Liver (tissue), 8 donors: ENCODE measurements at regions not wholly inside any gene's neighbourhood (a gene's known extent, or its start where the extent isn't known, plus 50 kb on each side); places are given as distances from the start of the nearest gene placed in this dataset.

Source experiments
- DNase-seq: peaks from one replicate; pipeline ENCODE4 v3.0.0-alpha.2; 2017; ENCODE audit warnings: low spot score
- H3K27ac ChIP-seq, 2 donors: one replicate each; pipeline ENCODE4 v1.7.0; 2013; ENCODE audit warnings: inconsistent platforms in 2 of 2, low read length in 2 of 2, control low read depth in 1 of 2, low read depth in 1 of 2, mild to moderate bottlenecking in 1 of 2
- H3K27me3 ChIP-seq, 4 donors: one replicate each; pipeline versions ENCODE4 v1.6.1 to v1.7.0; 2013; ENCODE audit warnings: low read length in 3 of 4, inconsistent platforms in 1 of 4, mild to moderate bottlenecking in 1 of 4, moderate library complexity in 1 of 4; ENCODE audit not compliant: control insufficient read depth in 4 of 4, insufficient read depth in 4 of 4
- H3K36me3 ChIP-seq, 4 donors: one replicate each; pipeline versions ENCODE4 v1.6.1 to v1.7.0; 2013; ENCODE audit warnings: low read length in 3 of 4, mild to moderate bottlenecking in 3 of 4, low read depth in 1 of 4, moderate library complexity in 1 of 4; ENCODE audit not compliant: control insufficient read depth in 4 of 4, insufficient read depth in 3 of 4
- H3K4me1 ChIP-seq, 4 donors: one replicate each; pipeline versions ENCODE4 v1.6.1 to v1.7.0; 2013; ENCODE audit warnings: low read length in 3 of 4, mild to moderate bottlenecking in 3 of 4, moderate library complexity in 1 of 4; ENCODE audit not compliant: control insufficient read depth in 4 of 4, insufficient read depth in 4 of 4
- H3K4me3 ChIP-seq, 3 donors: one replicate each; pipeline versions ENCODE4 v1.6.1 to v1.7.0; 2013; ENCODE audit warnings: low read length in 3 of 3, control low read depth in 1 of 3, low read depth in 1 of 3, mild to moderate bottlenecking in 1 of 3
- H3K9ac ChIP-seq, 2 donors: one replicate each; pipeline ENCODE4 v1.7.0; 2013; ENCODE audit warnings: low read length in 2 of 2, mild to moderate bottlenecking in 2 of 2, moderate library complexity in 2 of 2, control low read depth in 1 of 2, low read depth in 1 of 2
- H3K9me3 ChIP-seq, 4 donors: one replicate each; pipeline versions ENCODE4 v1.6.1 to v1.7.0; 2013; ENCODE audit warnings: low read length in 3 of 4; ENCODE audit not compliant: control insufficient read depth in 4 of 4
- EGR1 ChIP-seq, 2 donors: IDR thresholded peaks; 2 replicates each; pipeline ENCODE4 v1.6.1; 2016 to 2018; ENCODE audit warnings: antibody characterized with exemption in 2 of 2, low read depth in 2 of 2
- FOXA1 ChIP-seq: IDR thresholded peaks from 2 replicates; pipeline ENCODE4 v1.6.1; 2016; ENCODE audit warnings: antibody characterized with exemption
- FOXA2 ChIP-seq: IDR thresholded peaks from 2 replicates; pipeline ENCODE4 v1.6.1; 2016; ENCODE audit warnings: antibody characterized with exemption
- GABPA ChIP-seq, 2 donors: IDR thresholded peaks in 1 of 2; conservative IDR thresholded peaks in 1 of 2; 2 replicates each; pipeline ENCODE4 v1.6.1; 2016; ENCODE audit warnings: antibody characterized with exemption in 2 of 2, mild to moderate bottlenecking in 1 of 2, moderate library complexity in 1 of 2
- HNF4A ChIP-seq, 2 donors: conservative IDR thresholded peaks; 2 replicates each; pipeline ENCODE4 v1.6.1; 2016; ENCODE audit warnings: antibody characterized with exemption in 2 of 2, mild to moderate bottlenecking in 2 of 2
- HNF4G ChIP-seq: IDR thresholded peaks from 2 replicates; pipeline ENCODE4 v1.6.1; 2016; ENCODE audit warnings: antibody characterized with exemption
- JUND ChIP-seq, 2 donors: IDR thresholded peaks; 2 replicates each; pipeline ENCODE4 v1.6.1; 2016; ENCODE audit warnings: antibody characterized with exemption in 2 of 2
- NR2F2 ChIP-seq: IDR thresholded peaks from 2 replicates; pipeline ENCODE4 v1.6.1; 2016; ENCODE audit warnings: antibody characterized with exemption
- RAD21 ChIP-seq, 2 donors: IDR thresholded peaks; 2 replicates each; pipeline ENCODE4 v1.6.1; 2016; ENCODE audit warnings: antibody characterized with exemption in 2 of 2, mild to moderate bottlenecking in 2 of 2
- SP1 ChIP-seq: IDR thresholded peaks from 2 replicates; pipeline ENCODE4 v1.6.1; 2018; ENCODE audit warnings: antibody characterized with exemption, mild to moderate bottlenecking
- TAF1 ChIP-seq: conservative IDR thresholded peaks from 2 replicates; pipeline ENCODE4 v1.6.1; 2016; ENCODE audit warnings: antibody characterized with exemption, mild to moderate bottlenecking
- YY1 ChIP-seq: IDR thresholded peaks from 2 replicates; pipeline ENCODE4 v1.6.1; 2016; ENCODE audit warnings: antibody characterized with exemption, mild to moderate bottlenecking
- WGBS: extraction: QIAGEN DNeasy Blood & Tissue Kit; methylation state at CpG from one replicate; pipeline ENCODE4 v1.1.7; 2013; 5-methylcytosine and 5-hydroxymethylcytosine counted together
- TF ChIP-seq, protein P1 (sequence below): IDR thresholded peaks from 2 replicates; pipeline ENCODE4 v1.6.1; 2016; ENCODE audit warnings: antibody characterized with exemption, mild to moderate bottlenecking
- TF ChIP-seq, protein P2 (sequence below): IDR thresholded peaks from 2 replicates; pipeline ENCODE4 v1.6.1; 2016; ENCODE audit warnings: antibody characterized with exemption
- TF ChIP-seq, protein P3 (sequence below): IDR thresholded peaks from 2 replicates; pipeline ENCODE4 v1.6.1; 2016; ENCODE audit warnings: antibody characterized with exemption
- TF ChIP-seq, protein P4 (sequence below): IDR thresholded peaks from 2 replicates; pipeline ENCODE4 v1.6.1; 2016; ENCODE audit warnings: antibody characterized with exemption
- TF ChIP-seq, protein P5 (sequence below): fragments of 150-350 bp; IDR thresholded peaks from 2 replicates; pipeline ENCODE4 v1.5.1; 2017; ENCODE audit warnings: improper control_type of control experiment, low read depth, low read length; ENCODE audit not compliant: missing input control
- donor health status: healthy.
- donor health status: healthy.
- donor health status: healthy.
- donor health status: healthy.
- donor health status: healthy.

DNA sequence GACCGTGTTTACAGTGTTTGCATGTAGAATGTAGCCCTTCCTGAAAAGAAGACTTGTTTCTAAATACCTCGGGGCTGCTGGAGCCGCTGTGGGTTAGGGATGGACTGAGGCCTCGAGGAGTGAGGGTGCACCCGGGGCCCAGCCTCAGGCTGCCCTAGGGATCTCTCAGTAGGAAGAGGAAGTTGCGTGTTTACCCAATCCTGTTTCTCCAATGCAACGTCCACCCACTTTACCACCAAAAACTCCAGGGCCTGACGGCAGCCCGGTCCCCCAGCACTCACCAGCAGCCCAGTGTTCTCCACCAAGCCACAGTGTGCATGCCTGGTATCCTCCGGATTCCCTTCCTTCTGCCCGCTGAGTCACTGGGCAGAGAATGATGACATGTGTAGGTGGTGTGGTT lies 255.8 kb downstream of the GLI2 start:
- Histone ChIP-seq H3K27me3 (no peaks in the 10 kb centered on the region), H3K36me3 (no peaks in the 10 kb centered on the region), H3K27ac (no peak overlapping the region), H3K9me3 (no peaks in the 10 kb centered on the region), H3K4me3 (no peak overlapping the region), H3K9ac (no peak overlapping the region), H3K4me1 (no peaks in the 10 kb centered on the region)
- TF ChIP-seq, protein P1, sequence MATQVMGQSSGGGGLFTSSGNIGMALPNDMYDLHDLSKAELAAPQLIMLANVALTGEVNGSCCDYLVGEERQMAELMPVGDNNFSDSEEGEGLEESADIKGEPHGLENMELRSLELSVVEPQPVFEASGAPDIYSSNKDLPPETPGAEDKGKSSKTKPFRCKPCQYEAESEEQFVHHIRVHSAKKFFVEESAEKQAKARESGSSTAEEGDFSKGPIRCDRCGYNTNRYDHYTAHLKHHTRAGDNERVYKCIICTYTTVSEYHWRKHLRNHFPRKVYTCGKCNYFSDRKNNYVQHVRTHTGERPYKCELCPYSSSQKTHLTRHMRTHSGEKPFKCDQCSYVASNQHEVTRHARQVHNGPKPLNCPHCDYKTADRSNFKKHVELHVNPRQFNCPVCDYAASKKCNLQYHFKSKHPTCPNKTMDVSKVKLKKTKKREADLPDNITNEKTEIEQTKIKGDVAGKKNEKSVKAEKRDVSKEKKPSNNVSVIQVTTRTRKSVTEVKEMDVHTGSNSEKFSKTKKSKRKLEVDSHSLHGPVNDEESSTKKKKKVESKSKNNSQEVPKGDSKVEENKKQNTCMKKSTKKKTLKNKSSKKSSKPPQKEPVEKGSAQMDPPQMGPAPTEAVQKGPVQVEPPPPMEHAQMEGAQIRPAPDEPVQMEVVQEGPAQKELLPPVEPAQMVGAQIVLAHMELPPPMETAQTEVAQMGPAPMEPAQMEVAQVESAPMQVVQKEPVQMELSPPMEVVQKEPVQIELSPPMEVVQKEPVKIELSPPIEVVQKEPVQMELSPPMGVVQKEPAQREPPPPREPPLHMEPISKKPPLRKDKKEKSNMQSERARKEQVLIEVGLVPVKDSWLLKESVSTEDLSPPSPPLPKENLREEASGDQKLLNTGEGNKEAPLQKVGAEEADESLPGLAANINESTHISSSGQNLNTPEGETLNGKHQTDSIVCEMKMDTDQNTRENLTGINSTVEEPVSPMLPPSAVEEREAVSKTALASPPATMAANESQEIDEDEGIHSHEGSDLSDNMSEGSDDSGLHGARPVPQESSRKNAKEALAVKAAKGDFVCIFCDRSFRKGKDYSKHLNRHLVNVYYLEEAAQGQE = no peak
- no peak for TF ChIP-seq FOXA2
- no peak for TF ChIP-seq HNF4A (conservative IDR thresholded peaks at IDR 0.05)
- TF ChIP-seq NR2F2 = no peak
- no peak for TF ChIP-seq RAD21 (IDR thresholded peaks at IDR 0.05)
- TF ChIP-seq, protein P2, sequence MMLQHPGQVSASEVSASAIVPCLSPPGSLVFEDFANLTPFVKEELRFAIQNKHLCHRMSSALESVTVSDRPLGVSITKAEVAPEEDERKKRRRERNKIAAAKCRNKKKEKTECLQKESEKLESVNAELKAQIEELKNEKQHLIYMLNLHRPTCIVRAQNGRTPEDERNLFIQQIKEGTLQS = no peak
- TF ChIP-seq GABPA (IDR thresholded peaks at IDR 0.05 in 1 of 2, conservative IDR thresholded peaks at IDR 0.05 in 1 of 2) = no peak
- TF ChIP-seq, protein P3, sequence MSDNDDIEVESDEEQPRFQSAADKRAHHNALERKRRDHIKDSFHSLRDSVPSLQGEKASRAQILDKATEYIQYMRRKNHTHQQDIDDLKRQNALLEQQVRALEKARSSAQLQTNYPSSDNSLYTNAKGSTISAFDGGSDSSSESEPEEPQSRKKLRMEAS = no peak
- no peak for TF ChIP-seq FOXA1
- no peak for TF ChIP-seq TAF1
- TF ChIP-seq HNF4G = no peak
- no peak for TF ChIP-seq SP1
- TF ChIP-seq, protein P4, sequence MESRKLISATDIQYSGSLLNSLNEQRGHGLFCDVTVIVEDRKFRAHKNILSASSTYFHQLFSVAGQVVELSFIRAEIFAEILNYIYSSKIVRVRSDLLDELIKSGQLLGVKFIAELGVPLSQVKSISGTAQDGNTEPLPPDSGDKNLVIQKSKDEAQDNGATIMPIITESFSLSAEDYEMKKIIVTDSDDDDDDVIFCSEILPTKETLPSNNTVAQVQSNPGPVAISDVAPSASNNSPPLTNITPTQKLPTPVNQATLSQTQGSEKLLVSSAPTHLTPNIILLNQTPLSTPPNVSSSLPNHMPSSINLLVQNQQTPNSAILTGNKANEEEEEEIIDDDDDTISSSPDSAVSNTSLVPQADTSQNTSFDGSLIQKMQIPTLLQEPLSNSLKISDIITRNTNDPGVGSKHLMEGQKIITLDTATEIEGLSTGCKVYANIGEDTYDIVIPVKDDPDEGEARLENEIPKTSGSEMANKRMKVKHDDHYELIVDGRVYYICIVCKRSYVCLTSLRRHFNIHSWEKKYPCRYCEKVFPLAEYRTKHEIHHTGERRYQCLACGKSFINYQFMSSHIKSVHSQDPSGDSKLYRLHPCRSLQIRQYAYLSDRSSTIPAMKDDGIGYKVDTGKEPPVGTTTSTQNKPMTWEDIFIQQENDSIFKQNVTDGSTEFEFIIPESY = no peak
- TF ChIP-seq YY1 = no peak
- 81% methylated on average over 11 of the region's 11 CpGs for WGBS
- peak; percentile 26 for DNase-seq

DNA sequence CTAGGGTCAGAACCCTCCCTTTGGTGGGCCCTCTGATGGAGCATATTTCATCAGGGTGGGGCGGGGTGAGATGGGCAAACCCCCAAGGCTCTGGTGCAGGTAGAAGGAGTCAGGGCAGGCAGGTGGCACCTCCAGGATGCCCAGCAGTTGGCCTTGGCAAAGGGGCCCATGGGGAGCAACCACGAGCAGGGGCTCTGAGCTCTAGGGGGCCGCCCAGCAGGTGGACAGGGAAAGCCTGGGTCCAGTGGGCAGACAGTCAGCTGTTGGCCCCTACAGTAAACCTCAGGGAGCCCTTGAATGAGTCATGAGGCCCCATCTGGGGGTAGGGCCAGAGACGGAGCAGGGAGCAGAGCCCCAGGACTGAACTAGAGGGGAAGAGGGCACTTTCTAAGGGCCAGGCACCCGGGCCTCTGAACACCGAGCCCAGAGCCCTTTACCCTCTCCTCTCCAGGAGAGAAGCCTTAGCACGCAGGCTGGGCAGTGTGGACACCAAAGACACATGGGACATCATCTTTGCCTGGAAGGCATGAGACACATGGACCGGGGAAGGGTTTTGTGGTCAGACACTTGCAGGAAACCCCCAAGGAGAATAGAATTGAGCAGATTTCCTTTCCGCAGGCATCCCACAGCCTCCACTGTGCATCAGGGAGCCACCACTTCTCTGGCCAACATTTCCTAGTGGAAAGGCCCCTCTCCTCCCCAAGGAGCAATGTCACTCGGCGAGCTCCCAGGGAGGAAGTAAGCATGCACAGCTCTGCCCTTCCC lies 257.3 kb downstream of the GLI2 start:
- no peak for TF ChIP-seq TAF1
- no peak for TF ChIP-seq HNF4A (conservative IDR thresholded peaks at IDR 0.05)
- TF ChIP-seq, protein P5, sequence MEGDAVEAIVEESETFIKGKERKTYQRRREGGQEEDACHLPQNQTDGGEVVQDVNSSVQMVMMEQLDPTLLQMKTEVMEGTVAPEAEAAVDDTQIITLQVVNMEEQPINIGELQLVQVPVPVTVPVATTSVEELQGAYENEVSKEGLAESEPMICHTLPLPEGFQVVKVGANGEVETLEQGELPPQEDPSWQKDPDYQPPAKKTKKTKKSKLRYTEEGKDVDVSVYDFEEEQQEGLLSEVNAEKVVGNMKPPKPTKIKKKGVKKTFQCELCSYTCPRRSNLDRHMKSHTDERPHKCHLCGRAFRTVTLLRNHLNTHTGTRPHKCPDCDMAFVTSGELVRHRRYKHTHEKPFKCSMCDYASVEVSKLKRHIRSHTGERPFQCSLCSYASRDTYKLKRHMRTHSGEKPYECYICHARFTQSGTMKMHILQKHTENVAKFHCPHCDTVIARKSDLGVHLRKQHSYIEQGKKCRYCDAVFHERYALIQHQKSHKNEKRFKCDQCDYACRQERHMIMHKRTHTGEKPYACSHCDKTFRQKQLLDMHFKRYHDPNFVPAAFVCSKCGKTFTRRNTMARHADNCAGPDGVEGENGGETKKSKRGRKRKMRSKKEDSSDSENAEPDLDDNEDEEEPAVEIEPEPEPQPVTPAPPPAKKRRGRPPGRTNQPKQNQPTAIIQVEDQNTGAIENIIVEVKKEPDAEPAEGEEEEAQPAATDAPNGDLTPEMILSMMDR = no peak
- no peak for TF ChIP-seq SP1
- TF ChIP-seq FOXA2 = no peak
- no peak for TF ChIP-seq HNF4G
- TF ChIP-seq, protein P2 = no peak
- TF ChIP-seq, protein P1 = no peak
- TF ChIP-seq JUND (IDR thresholded peaks at IDR 0.05) = no peak
- TF ChIP-seq EGR1 (IDR thresholded peaks at IDR 0.05; ENCODE audit: low read depth in 2 of 2) = no peak
- TF ChIP-seq GABPA (IDR thresholded peaks at IDR 0.05 in 1 of 2, conservative IDR thresholded peaks at IDR 0.05 in 1 of 2) = no peak
- H3K27me3 ChIP-seq = no peaks in the 10 kb centered on the region
- no peak overlapping the region for H3K4me3 ChIP-seq
- H3K9ac ChIP-seq = no peak overlapping the region
- H3K4me1 ChIP-seq = no peaks in the 10 kb centered on the region
- peak; percentile 23 for DNase-seq
- H3K9me3 ChIP-seq = no peaks in the 10 kb centered on the region
- H3K36me3 ChIP-seq = no peaks in the 10 kb centered on the region
- H3K27ac ChIP-seq = no peak overlapping the region
- 87% methylated on average over 11 of the region's 11 CpGs for WGBS
